NB4 (cell line): ENCODE measurements at regions not wholly inside any gene's neighbourhood (a gene's known extent, or its start where the extent isn't known, plus 50 kb on each side); places are given as distances from the start of the nearest gene placed in this dataset.

Experiments
- DNase-seq: peaks from one replicate; pipeline ENCODE4 v3.0.0; 2010; ENCODE audit warnings: low read depth
- H3K4me3 ChIP-seq: one replicate; pipeline ENCODE4 v1.5.1; 2011; ENCODE audit warnings: mild to moderate bottlenecking, low read depth, low read length, moderate library complexity
- MAX ChIP-seq: IDR thresholded peaks from 2 replicates; pipeline ENCODE4 v1.6.1; 2011; ENCODE audit warnings: low read depth, low read length
- MYC ChIP-seq: IDR thresholded peaks from 2 replicates; pipeline ENCODE4 v1.6.1; 2011; ENCODE audit warnings: low read depth, low read length
- POLR2A ChIP-seq: IDR thresholded peaks from 2 replicates; pipeline ENCODE4 v1.6.1; 2011; ENCODE audit warnings: mild to moderate bottlenecking; ENCODE audit not compliant: insufficient read length; ENCODE audit errors: extremely low read depth
- TF ChIP-seq, protein P1 (sequence below): IDR thresholded peaks from one replicate; pipeline ENCODE4 v1.5.1; 2012; ENCODE audit warnings: low read depth, low read length

GRCh38 chr1:4362314-4363044, 291.9 kb upstream of the AJAP1 start:
- DNase-seq, result no peak
- TF ChIP-seq POLR2A (no peak), MYC (no peak), MAX (no peak)
- TF ChIP-seq, protein P1, sequence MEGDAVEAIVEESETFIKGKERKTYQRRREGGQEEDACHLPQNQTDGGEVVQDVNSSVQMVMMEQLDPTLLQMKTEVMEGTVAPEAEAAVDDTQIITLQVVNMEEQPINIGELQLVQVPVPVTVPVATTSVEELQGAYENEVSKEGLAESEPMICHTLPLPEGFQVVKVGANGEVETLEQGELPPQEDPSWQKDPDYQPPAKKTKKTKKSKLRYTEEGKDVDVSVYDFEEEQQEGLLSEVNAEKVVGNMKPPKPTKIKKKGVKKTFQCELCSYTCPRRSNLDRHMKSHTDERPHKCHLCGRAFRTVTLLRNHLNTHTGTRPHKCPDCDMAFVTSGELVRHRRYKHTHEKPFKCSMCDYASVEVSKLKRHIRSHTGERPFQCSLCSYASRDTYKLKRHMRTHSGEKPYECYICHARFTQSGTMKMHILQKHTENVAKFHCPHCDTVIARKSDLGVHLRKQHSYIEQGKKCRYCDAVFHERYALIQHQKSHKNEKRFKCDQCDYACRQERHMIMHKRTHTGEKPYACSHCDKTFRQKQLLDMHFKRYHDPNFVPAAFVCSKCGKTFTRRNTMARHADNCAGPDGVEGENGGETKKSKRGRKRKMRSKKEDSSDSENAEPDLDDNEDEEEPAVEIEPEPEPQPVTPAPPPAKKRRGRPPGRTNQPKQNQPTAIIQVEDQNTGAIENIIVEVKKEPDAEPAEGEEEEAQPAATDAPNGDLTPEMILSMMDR, result no peak
- H3K4me3 ChIP-seq, result no peak overlapping the region

GRCh38 chr1:4366091-4366490, 288.3 kb upstream of the AJAP1 start:
- TF ChIP-seq MYC, result no peak
- TF ChIP-seq POLR2A, result no peak
- no peak for TF ChIP-seq MAX
- TF ChIP-seq, protein P1, result no peak
- DNase-seq, result no peak

DNA sequence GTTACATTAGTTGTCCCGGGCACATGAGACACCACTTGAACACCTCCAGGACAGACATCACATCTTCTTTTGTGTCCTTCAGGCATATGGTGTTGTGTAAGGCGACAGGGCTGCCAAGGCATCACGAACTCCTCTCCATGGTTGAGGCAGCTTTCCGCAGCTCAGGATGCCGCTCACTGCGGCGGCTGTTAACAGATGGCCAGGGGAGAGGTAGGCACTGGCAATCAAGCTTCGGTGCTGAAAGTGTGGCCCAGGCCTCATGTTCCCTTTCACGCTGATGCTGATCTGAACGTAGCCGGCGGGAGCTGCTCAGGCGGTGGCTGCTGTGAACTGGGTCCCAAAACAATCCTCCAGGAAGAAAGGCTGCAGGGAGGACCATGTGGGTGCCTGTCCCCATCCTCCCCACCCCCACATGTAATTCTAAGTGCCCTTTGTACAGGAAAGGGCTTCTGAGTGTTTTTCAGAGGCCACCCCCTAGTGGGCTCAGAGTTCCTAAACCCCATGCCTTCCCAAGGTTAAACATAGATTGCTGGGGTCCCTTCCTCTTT, 287.1 kb upstream of the AJAP1 start:
- no peak for TF ChIP-seq MYC
- TF ChIP-seq POLR2A, result no peak
- TF ChIP-seq, protein P1, result no peak
- no peak for TF ChIP-seq MAX
- no peak overlapping the region for H3K4me3 ChIP-seq
- DNase-seq, result no peak

More at GRCh38 chr1:4366091-4366490, 288.3 kb upstream of the AJAP1 start:
- no peak overlapping the region for H3K4me3 ChIP-seq

DNA sequence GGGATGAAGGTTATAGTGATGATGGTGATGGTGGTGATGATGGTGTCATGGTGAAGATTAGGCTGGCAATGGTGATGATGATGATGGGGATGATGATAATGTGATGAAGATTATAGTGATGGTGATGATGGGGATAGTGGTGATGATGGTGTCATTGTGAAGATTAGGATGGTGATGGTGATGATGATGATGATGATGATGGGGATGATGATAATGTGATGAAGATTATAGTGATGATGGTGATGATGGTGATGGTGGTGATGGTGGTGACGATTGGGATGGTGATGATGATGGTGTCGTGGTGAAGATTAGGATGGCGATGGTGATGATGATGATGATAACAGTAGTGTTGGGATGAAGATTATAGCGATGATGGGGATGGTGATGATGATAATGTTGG, 285.1 kb upstream of the AJAP1 start:
- TF ChIP-seq, protein P1, result no peak
- TF ChIP-seq MAX, result no peak
- no peak for TF ChIP-seq MYC
- no peak for TF ChIP-seq POLR2A
- no peak for DNase-seq
- H3K4me3 ChIP-seq, result no peak overlapping the region

GRCh38 chr1:4371849-4372248, 282.6 kb upstream of the AJAP1 start:
- TF ChIP-seq, protein P1, result no peak
- TF ChIP-seq MAX, result no peak
- TF ChIP-seq POLR2A, result no peak
- TF ChIP-seq MYC, result no peak
- no peak for DNase-seq
- no peak overlapping the region for H3K4me3 ChIP-seq
